Type B pancreatic cell (in vitro differentiated cells): ENCODE measurements at regions not wholly inside any gene's neighbourhood (a gene's known extent, or its start where the extent isn't known, plus 50 kb on each side); places are given as distances from the start of the nearest gene placed in this dataset.

ENCODE experiments used
- DNase-seq: peaks from one replicate; pipeline ENCODE4 v3.0.0; 2021; ENCODE audit warnings: mixed read lengths; ENCODE audit not compliant: unreplicated experiment; ENCODE audit errors: extremely low spot score
- H3K27ac Mint-ChIP-seq: 2 replicates; pipeline ENCODE4 v1.8.0; 2021; ENCODE audit warnings: mild to moderate bottlenecking, mixed read lengths
- H3K27me3 Mint-ChIP-seq: 2 replicates; pipeline ENCODE4 v1.8.0; 2021; ENCODE audit warnings: mixed read lengths
- H3K36me3 Mint-ChIP-seq: 2 replicates; pipeline ENCODE4 v1.8.0; 2021; ENCODE audit warnings: mixed read lengths
- H3K4me1 Mint-ChIP-seq: one replicate; pipeline ENCODE4 v1.8.0; 2021; ENCODE audit warnings: mixed read lengths; ENCODE audit not compliant: unreplicated experiment
- H3K4me3 Mint-ChIP-seq: 2 replicates; pipeline ENCODE4 v1.8.0; 2021; ENCODE audit warnings: mild to moderate bottlenecking, mixed read lengths
- H3K9me3 Mint-ChIP-seq: 2 replicates; pipeline ENCODE4 v1.8.0; 2021; ENCODE audit warnings: mixed read lengths
- CTCF ChIP-seq: fragments of 200-600 bp; sonication (generic); conservative IDR thresholded peaks from 2 replicates; pipeline ENCODE4 v1.5.0; 2021; ENCODE audit warnings: antibody characterized with exemption, mild to moderate bottlenecking

DNA sequence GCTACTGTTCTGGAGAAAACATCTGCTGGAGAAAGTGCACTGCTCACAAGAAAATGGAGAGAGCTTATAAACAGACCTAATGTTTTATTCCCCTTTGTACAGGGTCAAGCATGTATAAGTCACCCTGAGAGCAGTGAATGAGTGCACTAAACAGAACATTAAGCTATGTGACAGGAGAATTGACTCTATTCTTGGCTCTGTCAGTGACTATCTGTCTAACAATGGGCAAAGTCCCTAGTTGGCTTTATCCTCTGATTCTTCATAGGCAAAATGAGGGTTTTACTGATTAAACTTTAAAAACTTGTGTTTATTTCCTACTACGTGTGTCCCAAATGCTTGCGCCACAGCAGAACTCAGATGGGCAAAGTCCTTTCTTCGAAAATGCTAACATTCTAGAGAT lies 655.1 kb upstream of the SLC39A10 start:
- no peak for DNase-seq
- no peaks in the 10 kb centered on the region for H3K36me3 Mint-ChIP-seq
- H3K9me3 Mint-ChIP-seq: no peaks in the 10 kb centered on the region
- no peaks in the 10 kb centered on the region for H3K4me1 Mint-ChIP-seq
- no peak overlapping the region for H3K4me3 Mint-ChIP-seq
- H3K27me3 Mint-ChIP-seq: no peaks in the 10 kb centered on the region
- H3K27ac Mint-ChIP-seq: no peak overlapping the region
- TF ChIP-seq CTCF: no peak

DNA sequence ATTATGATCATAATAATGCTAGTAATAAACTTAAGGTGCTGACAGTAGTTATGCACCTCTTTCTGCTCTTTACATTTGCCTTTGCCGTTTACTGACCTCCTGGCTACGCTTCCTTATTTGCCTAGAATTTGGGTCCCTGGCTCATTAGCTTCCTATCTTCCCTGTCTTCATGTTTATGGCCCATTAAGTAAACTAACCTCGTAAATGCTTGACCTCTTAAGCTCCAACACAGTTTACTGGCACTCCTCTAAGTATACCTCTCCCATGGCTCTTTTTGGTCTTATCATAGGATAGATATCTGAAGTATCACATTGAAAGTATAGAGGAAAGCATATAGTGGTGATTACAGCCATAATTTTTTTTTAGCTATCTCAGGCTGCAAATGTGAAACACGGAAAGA lies 657.3 kb upstream of the SLC39A10 start:
- no peak for TF ChIP-seq CTCF
- no peaks in the 10 kb centered on the region for H3K4me1 Mint-ChIP-seq
- no peak overlapping the region for H3K4me3 Mint-ChIP-seq
- no peaks in the 10 kb centered on the region for H3K9me3 Mint-ChIP-seq
- H3K27me3 Mint-ChIP-seq: no peaks in the 10 kb centered on the region
- no peak for DNase-seq
- no peaks in the 10 kb centered on the region for H3K36me3 Mint-ChIP-seq
- no peak overlapping the region for H3K27ac Mint-ChIP-seq

GRCh38 chr2:194992648-194993047 lies 664.4 kb upstream of the SLC39A10 start:
- Mint-ChIP-seq H3K27ac (no peak overlapping the region), H3K27me3 (no peaks in the 10 kb centered on the region), H3K4me3 (no peak overlapping the region), H3K9me3 (no peaks in the 10 kb centered on the region), H3K4me1 (no peaks in the 10 kb centered on the region), H3K36me3 (no peaks in the 10 kb centered on the region)
- no peak for TF ChIP-seq CTCF
- no peak for DNase-seq

- Mint-ChIP-seq H3K27me3 (no peaks in the 10 kb centered on the region), H3K4me1 (no peaks in the 10 kb centered on the region), H3K27ac (no peak overlapping the region), H3K36me3 (no peaks in the 10 kb centered on the region), H3K9me3 (peaks cover 13% of the 10 kb centered on the region), H3K4me3 (no peak overlapping the region)
- no peak for TF ChIP-seq CTCF
- DNase-seq: no peak
These were observed 671.8 kb upstream of the SLC39A10 start for GRCh38 chr2:194985258-194985657.

GRCh38 chr2:194962254-194962653 lies 694.8 kb upstream of the SLC39A10 start:
- no peak for TF ChIP-seq CTCF
- Mint-ChIP-seq H3K4me3 (no peak overlapping the region), H3K27ac (no peak overlapping the region), H3K4me1 (no peaks in the 10 kb centered on the region), H3K9me3 (peaks cover 12% of the 10 kb centered on the region), H3K27me3 (peaks cover 3% of the 10 kb centered on the region), H3K36me3 (no peaks in the 10 kb centered on the region)
- no peak for DNase-seq

DNA sequence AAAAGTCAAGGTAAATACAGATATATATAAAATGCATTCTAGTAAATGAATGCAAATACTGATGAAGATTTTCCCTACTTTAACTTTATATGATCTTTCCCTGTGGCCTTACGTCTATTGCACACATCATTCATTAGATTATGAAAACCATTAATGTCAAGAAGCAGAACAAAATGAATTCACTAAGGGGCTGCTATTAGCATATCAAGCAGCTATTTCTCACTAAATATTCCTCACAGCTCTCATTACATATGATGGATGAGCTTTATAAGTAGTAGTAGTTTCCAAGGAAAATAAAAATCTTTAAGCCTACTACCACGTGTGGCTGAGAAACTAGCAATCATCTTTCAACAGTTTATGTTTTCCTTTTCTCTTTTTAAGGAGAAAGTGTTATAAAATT lies 702.8 kb upstream of the SLC39A10 start:
- H3K27me3 Mint-ChIP-seq: no peaks in the 10 kb centered on the region
- no peak overlapping the region for H3K27ac Mint-ChIP-seq
- H3K36me3 Mint-ChIP-seq: no peaks in the 10 kb centered on the region
- no peak for TF ChIP-seq CTCF
- no peak for DNase-seq
- H3K4me1 Mint-ChIP-seq: no peaks in the 10 kb centered on the region
- peaks cover 4% of the 10 kb centered on the region for H3K9me3 Mint-ChIP-seq
- H3K4me3 Mint-ChIP-seq: no peak overlapping the region
